Suprapubic skin (tissue), 4 donors: ENCODE measurements at regions not wholly inside any gene's neighbourhood (a gene's known extent, or its start where the extent isn't known, plus 50 kb on each side); places are given as distances from the start of the nearest gene placed in this dataset.

Experiments used
- CTCF ChIP-seq, 2 donors: fragments of 200-600 bp in 1 of 2; fragments of 450-650 bp in 1 of 2; sonication (generic) in 1 of 2; IDR thresholded peaks; one replicate each; pipeline ENCODE4 v1.5.1; 2016 to 2019; ENCODE audit warnings: antibody characterized with exemption in 2 of 2, mild to moderate bottlenecking in 1 of 2, moderate library complexity in 1 of 2
- EP300 ChIP-seq: sonication (generic); formaldehyde crosslinking; IDR thresholded peaks from one replicate; pipeline ENCODE4 v1.6.1; 2017; ENCODE audit warnings: antibody characterized with exemption
- POLR2AphosphoS5 ChIP-seq, 3 donors: sonication (generic); formaldehyde crosslinking; IDR thresholded peaks; one replicate each; pipeline ENCODE4 v1.6.1; 2017; ENCODE audit warnings: antibody characterized with exemption in 3 of 3

- no peak for TF ChIP-seq CTCF (IDR thresholded peaks at IDR 0.05)
- no peak for TF ChIP-seq POLR2AphosphoS5 (IDR thresholded peaks at IDR 0.05)
- TF ChIP-seq EP300 = no peak
Measured at GRCh38 chr1:175794586-175794985, 51.2 kb upstream of the TNR start.
